Body of pancreas (tissue), 4 donors: ENCODE measurements at regions not wholly inside any gene's neighbourhood (a gene's known extent, or its start where the extent isn't known, plus 50 kb on each side); places are given as distances from the start of the nearest gene placed in this dataset.

Source experiments
- POLR2A ChIP-seq, 3 donors: fragments of 450-650 bp; IDR thresholded peaks; one replicate each; pipeline ENCODE4 v1.6.1; 2016; ENCODE audit warnings: antibody characterized with exemption in 3 of 3, mild to moderate bottlenecking in 2 of 3
- TF ChIP-seq, protein P1 (sequence below), 7 experiments: fragments of 450-650 bp in 4 of 7; fragments of 200-600 bp in 3 of 7; sonication (generic) in 3 of 7; IDR thresholded peaks; one replicate each; pipeline ENCODE4 v1.5.1; 2016 to 2019; ENCODE audit warnings: antibody characterized with exemption in 7 of 7

DNA sequence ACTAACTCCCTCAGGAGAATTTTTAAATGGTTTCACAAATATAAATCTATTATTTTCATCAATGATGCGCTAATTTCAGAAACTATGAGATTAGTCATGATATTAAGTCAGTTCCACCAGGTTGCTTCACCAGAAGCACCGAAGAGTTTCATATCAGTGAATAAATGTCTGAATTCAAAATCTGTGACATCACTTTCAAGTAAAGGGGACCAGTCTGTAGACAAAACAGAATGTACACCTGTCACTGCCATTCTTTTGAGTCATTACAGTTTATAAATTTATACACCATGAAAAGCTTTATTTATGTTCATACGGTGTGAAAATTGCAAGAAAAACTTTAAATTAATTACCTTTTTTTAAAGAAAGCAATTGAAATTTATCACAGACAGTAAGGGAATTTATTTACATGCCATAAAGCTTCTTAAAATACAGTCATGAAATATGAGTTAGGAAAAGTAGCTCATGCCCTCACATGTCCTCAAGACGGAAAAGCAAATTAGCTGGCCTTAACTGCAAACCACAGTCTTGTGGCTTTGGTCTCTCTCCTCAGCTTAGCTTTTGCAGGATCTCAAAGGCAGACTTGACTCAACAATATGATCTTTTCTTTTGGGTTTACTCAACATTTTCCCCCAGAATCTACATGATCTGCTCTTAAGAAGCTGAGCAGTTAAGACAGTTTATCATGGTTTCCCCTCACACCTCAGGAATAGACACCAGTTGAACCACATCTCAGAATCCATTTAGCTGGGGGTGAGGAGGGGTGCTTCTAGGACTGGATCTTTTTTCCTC, 177.7 kb upstream of the MCHR2 start:
- TF ChIP-seq, protein P1, sequence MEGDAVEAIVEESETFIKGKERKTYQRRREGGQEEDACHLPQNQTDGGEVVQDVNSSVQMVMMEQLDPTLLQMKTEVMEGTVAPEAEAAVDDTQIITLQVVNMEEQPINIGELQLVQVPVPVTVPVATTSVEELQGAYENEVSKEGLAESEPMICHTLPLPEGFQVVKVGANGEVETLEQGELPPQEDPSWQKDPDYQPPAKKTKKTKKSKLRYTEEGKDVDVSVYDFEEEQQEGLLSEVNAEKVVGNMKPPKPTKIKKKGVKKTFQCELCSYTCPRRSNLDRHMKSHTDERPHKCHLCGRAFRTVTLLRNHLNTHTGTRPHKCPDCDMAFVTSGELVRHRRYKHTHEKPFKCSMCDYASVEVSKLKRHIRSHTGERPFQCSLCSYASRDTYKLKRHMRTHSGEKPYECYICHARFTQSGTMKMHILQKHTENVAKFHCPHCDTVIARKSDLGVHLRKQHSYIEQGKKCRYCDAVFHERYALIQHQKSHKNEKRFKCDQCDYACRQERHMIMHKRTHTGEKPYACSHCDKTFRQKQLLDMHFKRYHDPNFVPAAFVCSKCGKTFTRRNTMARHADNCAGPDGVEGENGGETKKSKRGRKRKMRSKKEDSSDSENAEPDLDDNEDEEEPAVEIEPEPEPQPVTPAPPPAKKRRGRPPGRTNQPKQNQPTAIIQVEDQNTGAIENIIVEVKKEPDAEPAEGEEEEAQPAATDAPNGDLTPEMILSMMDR (IDR thresholded peaks at IDR 0.05): no peak
- TF ChIP-seq POLR2A (IDR thresholded peaks at IDR 0.05): no peak
